GM18511 (cell line): ENCODE measurements at regions not wholly inside any gene's neighbourhood (a gene's known extent, or its start where the extent isn't known, plus 50 kb on each side); places are given as distances from the start of the nearest gene placed in this dataset.
"Not testable (repeated sequence)": the region's sequence is repeated elsewhere in the genome, so short reads cannot be mapped to it uniquely, and the experiment has no call there.

Experiments
- ATAC-seq: cut with Tn5 transposase; IDR thresholded peaks from one replicate; pipeline ENCODE4 v1.9.1; 2021; ENCODE audit warnings: mild to moderate bottlenecking, moderate library complexity; ENCODE audit not compliant: unreplicated experiment

DNA sequence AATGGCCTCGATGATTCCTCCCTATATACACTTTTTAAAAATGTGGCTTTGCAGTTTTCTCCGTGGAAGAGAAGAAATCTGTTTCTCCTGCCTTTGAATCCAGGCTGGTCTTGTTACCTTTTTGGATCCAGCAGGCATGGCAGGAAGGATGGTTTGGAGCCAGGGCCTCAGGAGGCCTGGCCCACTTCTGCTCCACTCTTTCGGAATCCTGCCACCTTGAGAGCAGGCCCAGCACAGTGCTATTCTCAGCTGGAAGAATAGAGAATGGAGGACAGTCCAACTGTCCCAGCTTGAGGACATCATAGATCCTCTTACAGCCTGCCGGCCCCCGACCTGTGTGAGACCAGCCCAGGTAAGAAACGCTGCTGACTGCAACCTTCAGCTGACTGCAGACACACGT, 421.5 kb downstream of the FUT8 start:
- no peak for ATAC-seq

DNA sequence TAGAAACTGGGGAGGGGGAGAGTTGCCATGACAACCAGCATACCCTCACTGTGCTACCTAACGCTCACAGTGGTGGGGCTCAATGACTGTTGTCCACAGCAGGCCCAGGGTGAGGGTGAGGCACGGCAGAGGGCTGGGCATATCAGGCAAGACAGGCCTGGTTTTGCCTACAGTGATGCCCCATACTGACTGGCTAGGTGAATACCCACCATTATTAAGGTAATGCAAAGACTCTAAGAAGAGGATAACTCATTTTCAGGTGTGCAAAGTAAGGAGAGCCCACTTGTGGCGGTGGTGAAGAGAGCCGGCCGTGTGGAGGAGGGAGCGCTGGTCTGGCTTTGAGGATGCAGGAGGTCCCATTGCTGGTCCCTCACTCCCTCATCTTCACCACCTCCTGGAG, 422.3 kb downstream of the FUT8 start:
- no peak for ATAC-seq

DNA sequence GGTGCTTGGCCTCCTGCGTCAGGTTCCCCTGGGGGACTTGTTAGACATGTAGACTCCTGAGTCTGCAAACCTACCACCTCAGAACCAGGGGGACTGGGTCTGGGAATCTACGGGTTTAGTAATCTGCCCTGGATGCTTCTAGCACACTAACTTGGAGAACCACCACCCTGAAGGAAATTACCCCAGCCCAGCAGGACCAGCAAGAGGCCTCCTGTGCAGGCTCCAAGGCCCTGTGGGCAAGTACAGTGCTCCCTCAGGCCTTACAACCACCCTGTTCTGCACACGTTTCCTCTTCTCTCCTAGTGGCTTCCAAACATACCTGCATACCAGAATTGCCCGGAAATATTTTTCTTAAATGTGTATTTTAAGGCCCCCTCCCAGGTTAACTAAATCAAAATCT, 423.0 kb downstream of the FUT8 start:
- no peak for ATAC-seq

DNA sequence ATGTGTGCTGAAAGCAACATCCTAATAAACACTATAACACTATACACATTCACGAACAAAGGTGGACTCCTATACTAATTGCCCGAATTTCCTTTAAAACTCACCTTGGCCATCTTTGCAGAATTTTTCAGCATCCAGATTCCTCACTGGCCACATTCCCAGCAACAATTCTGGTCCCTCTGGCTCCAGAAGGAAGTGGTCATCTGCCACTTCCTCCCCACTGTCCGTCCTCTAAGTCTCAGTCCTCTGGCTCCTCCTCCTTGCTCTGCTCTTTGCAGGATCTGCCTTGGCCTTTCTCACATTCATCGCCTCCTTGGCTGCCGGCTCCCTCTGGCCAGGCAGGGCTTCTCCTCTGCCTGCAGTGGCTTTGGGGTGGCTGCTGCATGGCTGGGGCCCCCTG, 426.0 kb downstream of the FUT8 start:
- ATAC-seq = no peak

DNA sequence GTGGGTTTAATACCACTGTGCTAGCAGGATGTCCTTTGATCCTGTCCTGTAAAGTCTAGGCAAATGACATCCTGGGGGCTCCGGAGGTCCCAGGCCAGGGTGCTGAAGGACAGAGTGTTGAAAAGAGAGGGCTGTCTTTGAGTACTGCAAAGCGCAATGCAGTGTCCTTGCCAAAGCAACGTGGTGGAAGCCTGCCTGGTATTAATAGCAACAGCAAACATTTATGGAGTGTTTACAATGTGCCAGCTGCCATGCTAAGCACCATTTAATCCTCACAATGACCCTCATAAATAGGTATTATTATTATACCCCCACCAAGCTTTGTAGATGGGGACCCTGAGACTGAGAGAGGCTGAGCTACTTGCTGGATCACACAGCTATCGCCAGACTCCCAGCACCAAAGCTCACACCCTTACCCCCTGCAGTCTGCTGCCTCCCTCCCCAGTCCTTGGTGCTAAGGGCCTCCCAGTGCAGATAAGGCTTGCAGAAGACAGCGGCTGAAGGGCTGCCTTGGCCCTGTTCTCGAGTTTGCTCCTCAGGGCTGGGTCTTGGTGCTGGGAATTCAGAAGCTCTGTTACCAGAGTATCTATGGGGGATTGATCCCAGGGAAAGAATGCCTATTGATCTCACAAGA, 427.7 kb downstream of the FUT8 start:
- ATAC-seq = no peak

DNA sequence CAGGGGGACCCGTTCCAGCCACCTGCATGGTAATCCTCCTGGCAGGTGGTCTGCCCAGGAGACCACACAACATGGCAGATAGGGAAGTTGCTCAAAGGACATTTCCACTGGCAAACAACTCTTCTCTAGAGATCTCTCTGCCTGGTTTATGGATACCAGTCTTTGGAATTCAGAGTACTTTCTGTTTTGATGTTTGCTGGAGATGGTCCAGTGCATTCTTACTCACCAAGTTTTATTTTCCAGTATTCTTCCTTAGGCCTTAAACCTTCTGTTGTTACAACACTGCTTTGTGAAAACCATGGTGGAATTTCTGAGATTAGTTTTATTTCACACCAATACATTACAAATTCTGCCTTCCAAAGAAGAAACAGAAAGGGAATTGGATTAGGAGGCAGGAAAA, 428.3 kb downstream of the FUT8 start:
- no peak for ATAC-seq

DNA sequence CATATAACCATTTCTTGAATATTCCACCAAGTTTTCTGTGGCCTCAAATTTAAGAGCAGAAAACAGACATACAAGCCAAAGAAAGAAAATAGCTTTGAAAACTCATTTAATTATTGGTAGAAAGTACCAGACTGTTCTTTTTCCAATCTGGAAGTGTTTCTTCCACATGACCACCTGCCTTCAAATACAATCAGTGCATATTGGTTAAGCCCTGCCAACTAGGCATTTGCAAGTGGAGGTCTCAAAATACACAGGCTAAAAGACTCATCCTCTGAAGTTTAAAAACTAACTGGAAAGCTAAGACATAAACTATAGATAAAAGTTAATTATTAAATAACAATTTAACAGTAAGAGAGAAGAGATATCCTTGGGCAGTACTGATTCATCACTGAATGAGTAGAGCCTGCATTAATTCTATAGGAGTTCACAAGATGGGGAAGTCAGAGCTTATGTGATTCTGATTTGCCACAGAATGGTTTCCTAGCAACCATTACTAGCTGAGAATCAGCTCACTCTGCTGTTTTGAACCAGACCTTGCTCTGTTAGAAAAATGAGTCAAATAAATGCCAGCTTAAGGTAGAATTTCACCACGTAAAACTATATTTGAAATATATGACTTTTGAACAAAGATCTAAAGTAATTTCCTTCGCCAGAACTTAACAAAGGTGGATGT, 433.8 kb downstream of the FUT8 start:
- no peak for ATAC-seq

DNA sequence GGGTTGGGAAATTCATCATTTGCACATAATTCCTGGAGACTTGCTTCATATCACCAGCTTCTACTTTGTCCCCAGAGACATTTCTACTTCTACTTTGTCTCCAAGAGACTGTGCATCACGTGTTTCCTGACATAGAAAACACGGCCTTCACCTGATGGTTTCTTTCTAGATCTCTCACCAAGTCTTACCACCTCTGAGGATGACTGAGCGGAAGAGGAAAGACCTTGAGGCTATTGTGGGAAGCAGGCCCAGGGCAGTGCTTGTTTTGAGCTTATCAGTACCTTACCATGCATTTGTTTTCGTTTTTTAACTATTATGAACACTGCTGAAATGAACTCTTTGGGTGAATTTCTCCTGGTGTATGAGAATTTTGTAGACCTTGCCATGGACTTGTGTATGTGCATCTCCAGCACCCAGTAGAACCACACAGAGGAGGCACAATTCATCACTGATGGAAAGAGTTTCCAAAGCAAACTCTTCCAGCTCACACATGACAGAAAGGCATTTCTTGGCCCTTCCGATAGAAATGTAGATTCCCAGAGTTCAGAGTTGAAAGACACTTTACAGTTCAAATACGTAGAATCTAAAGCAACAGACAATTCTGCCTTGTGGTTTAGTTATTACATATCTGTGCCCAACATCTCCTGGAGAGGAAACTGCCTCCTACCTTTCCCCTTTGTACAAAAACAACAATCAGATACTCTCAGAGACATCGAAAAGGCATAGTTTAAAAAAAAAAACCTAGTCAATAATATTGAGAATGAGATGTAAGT, 434.7 kb downstream of the FUT8 start:
- peak; percentile 49 for ATAC-seq

DNA sequence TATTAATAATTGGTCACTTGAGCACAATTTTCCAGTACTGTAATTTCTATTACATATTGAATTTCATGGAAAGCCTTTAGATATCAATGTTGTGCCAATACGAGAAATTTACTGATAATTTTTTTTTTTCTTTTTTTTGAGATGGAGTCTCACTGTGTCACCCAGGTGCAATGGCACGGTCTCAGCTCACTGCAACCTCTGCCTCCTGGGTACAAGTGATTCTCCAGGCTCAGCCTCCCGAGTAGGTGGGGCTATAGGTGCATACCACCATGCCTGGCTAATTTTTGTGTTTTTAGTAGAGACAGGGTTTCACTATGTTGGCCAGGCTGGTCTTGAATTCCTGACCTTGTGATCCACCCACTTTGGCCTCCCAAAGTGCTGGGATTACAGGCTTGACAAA, 435.4 kb downstream of the FUT8 start:
- ATAC-seq = not testable (repeated sequence)

DNA sequence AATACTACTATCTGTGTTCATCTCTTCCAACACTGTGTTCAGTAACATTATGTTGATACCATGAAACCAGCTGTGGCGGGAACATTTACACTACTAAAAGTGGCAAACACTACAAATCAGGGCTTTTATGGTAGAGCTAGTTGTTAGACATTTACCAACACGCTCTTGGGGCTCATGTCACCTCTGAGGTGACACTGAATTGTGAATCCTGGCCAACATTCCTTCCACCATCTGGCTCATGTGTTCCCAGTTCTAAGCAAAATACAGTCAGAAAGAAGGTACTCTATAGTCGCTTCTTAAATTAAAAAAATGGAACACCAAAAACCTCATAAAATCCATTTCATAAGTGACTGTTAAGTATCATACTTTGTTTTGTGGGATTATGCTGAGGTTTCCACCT, 436.6 kb downstream of the FUT8 start:
- ATAC-seq = no peak

DNA sequence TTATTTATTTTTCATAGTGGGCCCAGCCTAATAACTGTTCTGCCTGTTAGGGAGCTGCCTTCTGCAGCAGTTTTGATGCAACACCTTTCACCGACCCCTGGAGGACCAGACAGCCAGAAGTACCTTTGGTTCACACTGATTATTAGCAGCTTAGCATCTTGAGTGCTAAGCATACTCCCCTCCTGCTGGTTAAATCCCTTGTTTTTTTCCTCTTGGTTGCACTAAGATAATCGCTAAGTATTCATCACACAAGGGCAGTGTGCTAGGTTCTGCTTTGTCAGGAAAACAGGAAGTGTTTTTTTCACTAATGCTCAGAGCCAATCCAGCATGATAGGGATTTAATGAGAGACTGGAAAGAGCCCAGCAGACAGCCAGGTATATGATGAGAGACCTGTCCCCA, 437.0 kb downstream of the FUT8 start:
- ATAC-seq = no peak

DNA sequence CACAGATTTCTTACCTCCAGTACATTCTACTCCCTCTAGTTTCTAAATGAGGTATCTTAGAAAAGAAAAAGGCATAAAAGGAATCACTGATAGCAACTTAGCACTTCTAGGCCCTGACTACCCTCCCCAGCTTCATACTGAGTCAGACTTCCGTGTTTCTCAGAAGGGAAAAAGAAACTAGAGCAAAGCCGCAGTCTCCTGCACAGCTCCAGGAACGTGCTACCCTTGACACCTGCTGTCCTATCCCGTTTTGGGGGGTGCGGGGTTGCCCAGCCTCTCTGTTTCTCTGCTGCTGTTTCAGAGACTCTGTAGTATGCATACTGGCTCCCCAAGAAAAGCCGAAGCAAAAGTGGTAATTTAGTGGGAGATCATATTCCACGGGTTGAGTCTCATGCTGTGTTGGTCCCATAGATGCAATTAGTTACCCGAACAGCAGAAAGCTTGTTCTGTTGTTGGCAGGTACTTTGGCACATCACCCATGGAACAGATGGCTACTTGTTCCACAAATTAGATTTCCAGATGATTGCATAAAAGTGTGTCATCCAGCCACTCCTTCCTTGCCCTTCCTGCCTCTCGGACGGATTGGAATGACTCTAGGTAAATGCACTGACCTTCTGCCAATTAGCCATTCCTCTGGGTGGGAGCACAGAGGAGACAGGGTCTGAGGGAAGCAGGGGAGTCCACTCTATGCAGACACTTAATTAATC, 438.1 kb downstream of the FUT8 start:
- ATAC-seq = no peak

DNA sequence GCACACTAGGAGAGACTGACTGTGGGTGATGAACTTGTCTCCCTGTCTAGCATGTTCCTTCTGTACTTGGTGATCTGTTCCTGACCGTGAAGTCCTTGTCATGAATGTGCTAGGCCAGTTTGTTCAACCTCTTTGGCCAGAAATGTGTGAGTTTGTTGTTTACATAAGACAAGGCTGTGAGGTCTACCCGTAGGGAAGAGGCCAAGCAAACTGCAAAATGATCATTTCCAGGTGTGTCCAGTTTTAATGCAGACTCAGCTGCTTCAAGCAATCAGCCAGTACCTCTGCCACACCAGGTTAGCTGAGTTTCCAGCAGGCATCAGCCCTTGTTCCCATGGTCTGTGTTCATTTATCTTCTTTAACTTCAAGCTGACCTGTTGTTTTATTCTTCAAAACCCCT, 440.2 kb downstream of the FUT8 start:
- ATAC-seq = no peak

DNA sequence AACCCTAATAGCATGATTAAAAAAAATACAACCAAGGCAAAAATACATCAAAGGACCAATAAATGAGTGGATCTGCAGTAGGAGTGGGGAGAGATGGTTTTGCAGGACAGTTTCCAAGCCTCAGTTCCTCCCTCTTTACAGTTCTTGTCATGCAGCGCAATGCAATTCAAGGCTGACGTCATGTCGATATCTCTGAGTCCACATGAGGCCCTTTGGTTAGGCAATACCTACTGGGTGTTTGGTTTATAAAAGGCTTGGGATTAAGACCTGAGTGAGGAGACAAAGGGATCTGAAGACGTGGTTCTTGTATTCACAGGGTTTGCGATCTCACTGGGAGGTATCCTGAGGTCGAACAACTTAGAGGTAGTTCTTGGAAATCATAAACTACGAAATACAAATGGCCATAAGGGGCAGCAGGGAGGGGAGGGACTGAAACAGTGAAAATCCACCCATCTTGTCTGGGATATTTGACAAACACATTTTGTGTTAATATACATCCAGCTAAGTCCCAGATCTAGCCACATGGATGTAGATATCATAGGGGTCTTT, 441.0 kb downstream of the FUT8 start:
- no peak for ATAC-seq

DNA sequence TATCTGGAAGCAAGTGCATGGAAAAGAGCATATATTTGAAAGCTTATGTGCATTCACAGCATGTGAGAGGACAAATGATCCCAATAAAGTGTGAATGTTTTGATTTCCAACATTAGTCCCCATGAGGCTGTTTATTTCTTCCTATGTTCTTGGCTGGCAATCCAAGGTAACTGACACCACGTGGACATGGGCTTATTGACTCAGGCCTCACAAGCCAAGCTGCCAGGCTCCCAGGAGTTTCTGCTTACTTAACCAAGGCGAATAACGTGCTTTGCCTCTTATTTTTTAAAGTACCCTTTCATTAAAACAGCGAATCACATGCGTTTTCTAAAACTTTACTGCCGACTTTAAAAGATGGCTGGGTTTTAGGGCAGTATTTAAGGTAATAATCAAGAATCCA, 441.7 kb downstream of the FUT8 start:
- ATAC-seq = no peak

DNA sequence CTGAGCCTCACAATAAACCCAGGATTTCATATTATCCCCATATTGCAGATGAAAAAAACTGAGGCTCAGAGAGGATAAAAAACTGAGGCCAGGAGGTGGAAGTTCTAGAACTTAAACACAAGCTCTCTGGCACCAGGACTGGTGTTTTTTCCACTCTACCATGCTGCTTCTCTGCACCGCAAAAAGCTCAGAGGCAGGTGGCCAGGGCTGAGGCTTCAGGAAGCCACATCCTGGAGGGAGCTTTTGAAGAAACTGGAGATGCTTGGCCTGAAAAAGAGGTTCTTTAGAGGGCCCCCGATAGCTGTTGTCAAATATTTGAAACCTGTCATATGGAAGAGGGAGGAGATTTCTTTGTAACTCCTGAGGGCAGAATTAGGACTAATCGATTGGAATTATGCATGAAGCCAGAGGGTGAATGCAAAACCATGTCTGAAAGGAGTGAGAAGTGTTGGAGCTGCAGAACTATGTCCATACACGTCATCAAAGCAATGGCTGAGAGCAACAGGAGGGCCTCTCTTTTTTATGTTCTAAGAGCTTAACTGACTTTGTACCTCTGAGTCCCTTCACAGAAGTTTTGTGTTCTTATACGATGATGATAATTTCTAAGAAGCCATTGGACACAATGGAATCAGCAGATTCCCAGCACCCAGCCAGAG, 448.6 kb downstream of the FUT8 start:
- no peak for ATAC-seq

DNA sequence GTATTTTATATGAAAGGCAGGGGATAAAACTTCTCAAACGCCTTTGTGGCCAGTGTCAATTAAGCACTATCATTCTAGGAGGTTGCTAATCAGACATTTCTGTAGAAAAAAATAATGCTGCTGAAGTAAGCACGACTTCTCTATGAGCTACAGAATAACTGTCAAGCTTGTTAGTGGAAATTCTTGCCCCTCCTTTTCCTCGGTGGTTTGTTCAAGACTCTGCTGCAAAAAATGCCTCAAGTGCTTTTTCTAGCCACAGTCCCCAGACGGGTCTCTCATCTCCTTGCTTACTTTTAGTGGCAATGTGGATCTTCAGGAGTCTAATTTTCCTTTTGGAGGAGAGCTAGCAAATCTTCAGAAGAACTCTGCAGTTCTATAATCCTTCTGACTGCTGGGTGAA, 452.0 kb downstream of the FUT8 start:
- ATAC-seq = no peak

DNA sequence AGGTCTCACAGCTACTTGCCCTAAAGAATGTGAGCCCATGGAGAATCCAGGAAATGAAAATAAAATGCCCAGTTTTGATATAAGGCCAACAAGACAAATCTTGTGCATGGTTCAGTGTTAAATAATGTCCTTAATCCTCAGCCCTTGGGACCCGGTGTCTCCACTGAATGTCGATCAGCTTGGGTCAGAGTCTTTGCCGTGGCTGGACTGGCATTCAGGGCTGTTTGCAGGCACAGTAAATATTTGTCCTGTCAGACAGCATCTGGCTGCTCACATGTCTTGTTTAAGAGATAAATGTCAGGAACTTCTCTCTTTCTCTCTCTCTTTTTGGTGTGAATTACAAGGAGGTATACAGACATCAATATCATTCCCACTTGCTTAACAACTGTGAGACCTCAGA, 452.5 kb downstream of the FUT8 start:
- no peak for ATAC-seq

DNA sequence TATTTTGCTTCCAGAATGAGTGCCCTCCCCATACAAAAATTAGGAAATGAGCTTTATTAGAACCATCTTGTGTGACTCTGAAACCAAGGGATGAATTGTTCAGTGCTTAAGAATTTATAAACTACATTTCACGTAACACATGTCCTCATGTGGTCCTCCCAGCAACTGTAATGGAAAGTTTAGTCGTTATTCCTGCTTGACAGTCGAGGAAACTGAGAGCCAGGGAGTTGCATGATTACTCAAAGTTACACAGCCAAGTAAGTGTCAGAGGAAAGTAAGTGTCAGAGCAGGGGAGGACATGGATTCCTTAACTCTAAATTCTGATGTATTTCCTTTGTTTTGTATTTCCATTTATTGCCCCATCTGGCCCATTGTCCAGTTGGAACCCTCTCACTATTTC, 453.9 kb downstream of the FUT8 start:
- ATAC-seq = no peak

DNA sequence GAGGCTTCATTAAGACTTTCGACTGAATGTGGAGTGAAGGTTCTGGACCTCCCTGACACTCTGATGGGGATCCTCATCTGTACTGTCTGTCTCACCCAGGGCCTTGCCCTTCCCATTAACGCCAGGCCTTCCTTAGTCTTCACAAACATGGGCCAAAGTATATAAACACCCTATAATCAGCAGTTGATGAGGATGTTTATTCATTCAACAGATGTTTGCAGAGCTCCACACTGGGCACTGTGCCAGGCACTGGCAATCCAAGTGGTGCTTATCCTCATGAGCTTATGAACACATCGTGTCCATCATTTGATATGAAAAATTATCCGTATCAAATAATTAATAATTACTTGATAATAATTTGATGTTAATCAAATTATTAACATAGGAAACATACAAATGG, 454.4 kb downstream of the FUT8 start:
- ATAC-seq = no peak

DNA sequence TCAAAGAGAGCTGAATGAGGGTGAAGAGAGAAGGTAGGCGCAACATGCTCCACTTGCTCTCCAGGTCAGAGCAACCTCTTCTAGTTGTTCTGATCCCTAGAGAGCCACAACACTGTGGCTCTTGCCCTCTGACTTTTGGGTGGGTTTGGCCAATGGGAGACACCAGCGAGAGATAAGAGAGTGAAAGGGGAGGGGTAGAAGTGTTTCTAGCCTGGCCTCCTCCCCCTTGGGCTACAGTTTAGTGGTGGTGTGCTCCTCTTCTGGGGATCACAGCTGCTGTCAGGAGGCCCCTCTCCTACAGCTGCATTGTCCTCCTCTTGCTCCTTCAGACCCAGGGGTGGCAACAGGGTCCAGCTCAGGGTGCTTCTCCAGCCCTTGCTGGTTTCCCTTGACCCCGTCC, 454.8 kb downstream of the FUT8 start:
- no peak for ATAC-seq
